NCI-H82 (cell line): ENCODE measurements at regions not wholly inside any gene's neighbourhood (a gene's known extent, or its start where the extent isn't known, plus 50 kb on each side); places are given as distances from the start of the nearest gene placed in this dataset.

ENCODE experiments used
- DNase-seq: peaks from one replicate; lab custom pipeline; 2025; lab: John Stamatoyannopoulos, UW

GRCh38 chr21:16538936-16539440 lies 809.2 kb downstream of the USP25 start:
- no peak for DNase-seq

GRCh38 chr21:16540966-16541727 lies 811.4 kb downstream of the USP25 start:
- DNase-seq, result no peak

- DNase-seq, result no peak
These were observed 820.3 kb downstream of the USP25 start for GRCh38 chr21:16550118-16550517.

- no peak for DNase-seq
These were observed 821.3 kb downstream of the USP25 start for GRCh38 chr21:16550917-16551741.

- DNase-seq, result no peak
These were observed 823.1 kb downstream of the USP25 start for GRCh38 chr21:16552880-16553279.

DNA sequence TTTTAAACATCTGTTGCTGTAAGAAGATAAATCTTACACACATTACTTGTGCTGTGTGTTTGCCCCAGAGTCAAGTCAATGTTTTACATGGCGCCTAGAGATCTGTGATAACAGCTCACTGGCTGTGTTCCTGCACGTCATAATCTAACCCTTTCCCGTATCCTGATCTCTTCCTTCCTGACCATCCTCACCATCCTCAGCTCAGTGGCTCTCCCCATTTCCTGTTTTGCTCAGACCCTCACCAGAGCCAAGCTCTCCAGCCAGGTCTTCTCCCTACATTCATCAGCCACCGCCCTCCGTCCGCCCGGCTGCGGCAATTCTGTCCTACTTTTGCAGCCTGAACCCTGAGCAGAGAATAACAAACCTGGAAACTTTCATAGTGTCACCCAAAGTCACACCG lies 824.7 kb downstream of the USP25 start:
- DNase-seq, result no peak

DNA sequence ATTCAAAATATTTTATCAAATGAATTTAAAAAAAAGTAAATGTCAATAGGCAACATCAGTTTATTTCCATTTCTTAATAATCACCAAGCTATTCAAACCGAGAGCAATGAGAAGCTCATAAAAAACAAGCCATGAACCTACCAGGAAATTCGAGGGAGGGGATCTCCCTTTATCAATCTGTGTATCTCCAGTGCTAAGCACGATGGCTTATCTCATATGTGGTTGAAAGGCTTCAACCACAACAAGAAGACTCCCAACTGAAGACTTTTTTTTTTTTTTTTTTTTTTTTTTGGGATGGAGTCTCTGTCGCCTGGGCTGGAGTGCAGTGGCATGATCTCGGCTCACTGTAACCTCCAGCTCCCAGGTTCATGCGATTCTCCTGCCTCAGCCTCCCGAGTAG lies 833.3 kb downstream of the USP25 start:
- DNase-seq, result no peak

- DNase-seq, result no peak
These were observed 834.0 kb downstream of the USP25 start for GRCh38 chr21:16563795-16564194.

DNA sequence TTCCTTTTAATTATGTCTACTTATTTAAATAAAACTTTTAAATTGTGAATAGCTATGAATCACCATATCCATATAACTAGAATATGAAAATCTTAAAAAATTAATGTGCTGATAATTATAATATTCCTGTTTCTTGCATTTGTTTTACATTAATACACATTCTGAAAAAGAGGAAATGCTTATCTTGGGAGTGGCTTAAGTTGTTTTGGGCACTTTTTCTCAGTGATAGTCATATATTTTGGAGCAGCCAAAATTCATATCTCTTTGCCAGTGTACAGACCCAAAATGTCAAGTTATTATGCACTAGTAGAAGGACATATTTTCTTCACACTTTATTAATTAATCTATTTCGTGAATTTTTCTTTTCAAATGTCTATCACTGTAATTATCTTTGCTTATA lies 838.5 kb downstream of the USP25 start:
- no peak for DNase-seq

GRCh38 chr21:16568661-16569060 lies 838.9 kb downstream of the USP25 start:
- DNase-seq, result no peak

DNA sequence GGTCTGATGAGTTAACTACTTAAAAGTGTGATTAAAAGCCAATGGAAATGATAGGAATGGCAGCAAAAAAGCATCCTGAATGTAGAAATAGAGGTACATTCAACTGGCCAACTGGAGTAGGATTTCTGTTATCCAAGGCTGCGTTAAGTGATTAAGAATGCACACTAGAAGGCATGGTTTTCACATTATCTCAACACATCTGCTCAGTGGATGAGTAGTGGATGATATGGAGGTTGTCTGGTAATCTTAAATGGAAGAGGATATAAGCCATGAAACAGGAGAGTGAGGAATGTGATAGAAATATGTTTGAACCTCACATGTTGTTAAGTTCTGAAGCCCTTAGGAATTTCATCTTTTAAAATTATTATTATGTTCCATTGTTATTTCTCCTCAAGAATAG lies 839.9 kb downstream of the USP25 start:
- peak; percentile 30 for DNase-seq

DNA sequence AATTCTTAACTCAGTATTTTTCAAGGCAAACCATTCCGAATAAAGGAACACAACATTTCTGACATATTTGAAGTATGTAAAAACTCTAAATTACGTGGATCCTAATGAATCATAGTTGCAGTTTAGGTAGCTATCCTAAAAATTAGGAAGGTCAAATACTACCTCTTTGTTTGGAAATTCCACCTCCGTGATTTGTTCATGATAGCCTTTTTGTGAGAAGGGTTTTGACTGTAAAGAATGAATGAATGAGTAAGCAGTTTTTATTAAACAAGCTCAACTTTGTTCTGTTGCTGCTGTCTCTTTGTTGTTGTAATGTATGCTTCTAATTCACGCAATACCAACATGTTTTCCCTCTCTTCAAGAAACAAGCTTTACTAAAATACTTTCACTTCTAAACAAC lies 840.4 kb downstream of the USP25 start:
- no peak for DNase-seq

DNA sequence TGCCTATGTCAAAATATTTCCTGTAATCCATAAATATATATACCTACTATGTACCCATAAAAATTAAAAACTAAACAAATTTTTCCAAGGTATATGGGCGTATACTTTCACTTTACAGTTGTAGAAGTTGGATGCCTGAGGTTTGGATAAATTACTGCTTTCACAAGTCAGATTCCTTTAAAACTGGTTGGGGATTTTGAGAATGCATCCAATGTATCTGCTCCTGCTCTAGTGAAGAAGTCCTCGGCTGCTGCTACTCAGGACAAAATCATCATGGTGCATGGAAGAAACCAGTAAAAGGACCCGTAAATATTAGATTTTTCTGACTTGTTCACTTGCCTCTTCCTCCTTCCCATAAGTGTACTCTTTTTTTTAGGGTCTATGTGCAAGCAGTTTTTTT lies 841.1 kb downstream of the USP25 start:
- DNase-seq, result no peak

DNA sequence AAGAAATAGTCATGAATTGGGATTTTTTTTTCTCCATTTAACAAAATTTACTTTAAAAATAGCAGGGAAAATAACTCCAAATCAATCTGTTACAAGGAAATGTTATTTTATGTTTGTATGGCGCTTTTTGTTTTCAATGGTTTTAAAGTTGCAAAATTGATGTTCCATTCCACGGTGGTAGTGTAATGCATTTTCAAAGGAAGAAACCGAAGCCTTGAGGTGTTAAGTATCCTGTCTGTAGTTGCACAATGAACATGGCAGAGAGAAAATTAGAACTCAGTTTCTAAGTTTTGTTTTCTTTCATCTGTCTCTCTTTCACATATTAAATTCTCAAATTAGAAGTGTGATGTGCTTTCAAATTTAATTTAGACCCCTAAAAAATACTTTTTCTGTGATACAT lies 841.8 kb downstream of the USP25 start:
- no peak for DNase-seq

DNA sequence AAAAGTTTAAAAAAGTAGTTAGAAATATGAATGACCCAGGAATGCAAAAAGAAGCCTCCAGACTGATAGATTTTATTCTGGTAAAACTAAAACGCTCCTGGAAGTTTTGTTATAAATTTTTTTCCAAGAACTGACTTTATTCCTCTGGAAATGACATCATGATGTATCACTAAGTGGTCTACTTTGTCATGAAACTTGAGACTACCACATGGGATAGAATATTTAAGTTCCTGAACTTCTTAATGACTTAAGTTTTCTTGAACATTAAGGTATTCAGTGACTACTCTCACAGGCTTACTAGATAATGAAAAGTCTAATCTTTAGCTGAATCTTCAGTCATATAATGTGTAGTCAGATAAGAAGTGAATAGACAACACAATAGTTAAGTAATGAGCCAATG lies 842.2 kb downstream of the USP25 start:
- DNase-seq, result no peak

DNA sequence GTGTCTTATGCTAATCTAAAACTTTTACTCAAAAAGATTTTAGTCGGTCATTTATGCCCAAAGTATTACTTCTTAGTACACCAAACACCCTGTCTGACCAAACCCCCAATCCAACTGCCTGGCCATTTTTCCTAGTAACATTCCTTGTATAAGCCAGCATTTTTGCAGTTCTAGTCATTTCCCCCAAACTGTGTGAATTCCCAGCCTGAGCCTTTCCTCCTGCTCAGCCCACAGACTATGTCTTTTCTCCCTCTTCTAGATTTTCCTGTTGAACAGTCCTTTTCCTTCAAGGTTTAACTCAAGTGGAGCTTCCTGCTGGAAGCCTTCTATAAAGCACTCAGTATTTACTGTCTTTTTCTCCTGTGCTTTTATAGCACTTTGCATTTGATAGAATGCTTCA lies 843.8 kb downstream of the USP25 start:
- DNase-seq, result no peak

DNA sequence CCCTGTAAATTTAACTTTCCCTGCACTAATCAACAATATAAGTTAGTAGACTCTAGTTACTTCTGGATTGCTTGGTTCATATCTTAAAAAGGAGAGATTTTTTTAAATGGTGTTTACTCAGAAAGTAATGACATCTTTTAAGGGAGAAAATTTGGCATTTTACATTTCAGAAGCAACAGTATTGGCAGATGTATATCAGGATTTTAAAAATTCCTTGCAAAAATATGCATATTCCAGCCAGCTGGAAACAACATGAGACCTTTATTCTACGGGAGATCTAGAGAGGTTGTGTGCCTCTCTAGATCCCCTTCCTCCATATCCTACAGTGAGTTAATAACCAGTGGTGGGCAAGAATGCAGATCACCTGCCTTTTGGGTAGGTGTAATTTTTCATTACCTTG lies 848.2 kb downstream of the USP25 start:
- DNase-seq, result no peak

DNA sequence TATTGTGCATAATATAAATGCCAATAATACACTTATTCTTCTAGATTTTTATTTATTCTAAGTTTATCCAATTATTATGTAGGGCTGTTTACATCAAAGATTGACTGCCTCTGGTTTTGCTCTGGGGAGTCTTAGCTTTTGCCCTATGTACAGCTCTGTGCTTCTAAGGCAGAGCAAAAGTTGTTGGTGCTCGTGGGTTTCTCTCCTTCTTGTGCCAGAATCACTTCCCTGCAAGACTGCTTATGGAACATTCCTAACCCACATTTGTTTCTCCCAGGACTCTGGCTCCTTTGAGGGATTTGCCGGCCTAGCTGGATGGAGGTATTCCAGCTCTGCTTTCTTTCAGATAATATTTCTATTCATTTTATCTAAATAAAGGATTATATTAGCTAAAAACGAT lies 849.1 kb downstream of the USP25 start:
- DNase-seq, result no peak

GRCh38 chr21:16579538-16579937 lies 849.8 kb downstream of the USP25 start:
- no peak for DNase-seq

DNA sequence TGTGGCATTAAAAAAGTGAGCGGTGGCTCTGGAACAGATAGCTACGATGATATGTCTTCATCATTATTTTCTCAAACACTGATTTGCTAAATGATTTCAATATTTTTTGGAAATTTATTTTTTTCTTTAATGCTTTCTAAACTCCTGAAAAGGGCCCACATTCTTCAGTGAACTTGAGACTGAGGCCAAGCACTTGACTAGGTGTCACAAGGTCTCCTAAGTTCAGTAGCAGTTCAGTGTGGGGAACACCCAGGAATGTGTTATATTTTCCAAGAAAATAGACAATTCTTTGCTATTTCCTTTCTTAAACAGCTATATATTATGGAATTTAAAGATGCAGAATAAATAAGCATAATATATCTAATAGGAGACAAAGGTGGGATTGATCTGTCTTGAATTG lies 850.9 kb downstream of the USP25 start:
- DNase-seq, result no peak

DNA sequence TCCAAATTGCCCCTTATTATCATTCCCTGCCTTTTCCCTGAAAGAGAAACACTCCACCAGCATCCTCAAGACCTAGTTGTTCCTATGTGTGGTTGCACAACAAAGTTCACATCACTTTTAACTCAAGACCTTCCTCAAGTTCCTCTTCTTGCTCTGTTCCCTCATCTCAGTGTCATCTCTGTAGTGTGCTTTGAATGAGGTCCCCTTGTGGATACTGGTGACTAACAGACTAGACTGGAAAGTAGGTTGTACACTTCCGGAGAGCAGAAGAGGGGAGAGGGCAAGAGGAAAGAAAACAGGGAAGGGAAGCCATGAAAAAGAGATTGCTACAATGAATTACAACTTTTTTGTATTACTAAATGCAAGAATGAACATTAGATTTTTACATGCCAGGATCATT lies 853.8 kb downstream of the USP25 start:
- no peak for DNase-seq

DNA sequence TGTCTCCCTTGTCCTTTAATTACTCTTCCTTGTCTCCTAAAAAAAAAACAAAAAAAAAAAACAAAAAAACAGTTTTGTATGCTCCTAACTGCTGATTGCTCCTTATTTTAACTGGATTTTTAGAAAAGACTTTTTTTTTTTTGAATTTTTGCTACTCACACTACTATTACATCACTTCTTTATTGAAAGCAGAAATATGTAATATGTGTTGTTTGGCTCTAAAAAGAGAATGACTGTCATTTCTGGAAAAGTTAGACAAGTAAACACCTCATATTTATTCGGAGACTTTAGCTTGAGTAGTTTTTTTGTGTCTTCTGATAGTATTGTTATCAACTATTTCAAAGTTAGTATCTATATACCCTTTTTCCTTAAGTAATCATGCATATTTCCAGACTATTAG lies 855.0 kb downstream of the USP25 start:
- DNase-seq, result no peak

GRCh38 chr21:16585896-16586295 lies 856.1 kb downstream of the USP25 start:
- DNase-seq, result no peak
